ENCODE measurements at regions not wholly inside any gene's neighbourhood (a gene's known extent, or its start where the extent isn't known, plus 50 kb on each side); places are given as distances from the start of the nearest gene placed in this dataset.

GRCh38 chr6:150712505-150713252 lies 113.0 kb downstream of the PLEKHG1 start:
- no peak overlapping the region for H3K4me3 ChIP-seq (ENCODE audit: insufficient read length, low read depth)
- no peak for DNase-seq (ENCODE audit: low read depth, low spot score)
- no peaks in the 10 kb centered on the region for H3K36me3 ChIP-seq (ENCODE audit: insufficient read depth, insufficient read length, low read length)
- H3K27me3 ChIP-seq (ENCODE audit: insufficient read depth, insufficient read length), result no peaks in the 10 kb centered on the region
- H3K4me1 ChIP-seq (ENCODE audit: insufficient read depth, insufficient read length), result no peaks in the 10 kb centered on the region
- TF ChIP-seq YY1 (IDR thresholded peaks at IDR 0.05; ENCODE audit: insufficient read depth, insufficient read length) (no peak), ZNF274 (IDR thresholded peaks at IDR 0.05; ENCODE audit: low read depth, low read length) (no peak), SUZ12 (IDR thresholded peaks at IDR 0.05; ENCODE audit: extremely low read depth, insufficient read depth, insufficient read length) (no peak)
- H3K9me3 ChIP-seq (ENCODE audit: insufficient read depth, low read length), result no peaks in the 10 kb centered on the region
- H3K9ac ChIP-seq (ENCODE audit: insufficient read length, low read depth), result no peak overlapping the region

- Histone ChIP-seq H3K9me3 (ENCODE audit: insufficient read depth, low read length) (no peaks in the 10 kb centered on the region), H3K9ac (ENCODE audit: insufficient read length, low read depth) (no peak overlapping the region), H3K27me3 (ENCODE audit: insufficient read depth, insufficient read length) (no peaks in the 10 kb centered on the region), H3K36me3 (ENCODE audit: insufficient read depth, insufficient read length, low read length) (no peaks in the 10 kb centered on the region), H3K4me1 (ENCODE audit: insufficient read depth, insufficient read length) (no peaks in the 10 kb centered on the region), H3K4me3 (ENCODE audit: insufficient read length, low read depth) (no peak overlapping the region)
- DNase-seq (ENCODE audit: low read depth, low spot score), result no peak
- TF ChIP-seq SUZ12 (IDR thresholded peaks at IDR 0.05; ENCODE audit: extremely low read depth, insufficient read depth, insufficient read length), result no peak
- no peak for TF ChIP-seq ZNF274 (IDR thresholded peaks at IDR 0.05; ENCODE audit: low read depth, low read length)
- no peak for TF ChIP-seq YY1 (IDR thresholded peaks at IDR 0.05; ENCODE audit: insufficient read depth, insufficient read length)
Observed at GRCh38 chr6:150713487-150713886, 113.8 kb downstream of the PLEKHG1 start.

GRCh38 chr6:150713931-150714330 lies 114.2 kb downstream of the PLEKHG1 start:
- no peaks in the 10 kb centered on the region for H3K4me1 ChIP-seq (ENCODE audit: insufficient read depth, insufficient read length)
- TF ChIP-seq YY1 (IDR thresholded peaks at IDR 0.05; ENCODE audit: insufficient read depth, insufficient read length) (no peak), SUZ12 (IDR thresholded peaks at IDR 0.05; ENCODE audit: extremely low read depth, insufficient read depth, insufficient read length) (no peak), ZNF274 (IDR thresholded peaks at IDR 0.05; ENCODE audit: low read depth, low read length) (no peak)
- no peak overlapping the region for H3K9ac ChIP-seq (ENCODE audit: insufficient read length, low read depth)
- H3K4me3 ChIP-seq (ENCODE audit: insufficient read length, low read depth), result no peak overlapping the region
- H3K9me3 ChIP-seq (ENCODE audit: insufficient read depth, low read length), result no peaks in the 10 kb centered on the region
- no peak for DNase-seq (ENCODE audit: low read depth, low spot score)
- no peaks in the 10 kb centered on the region for H3K36me3 ChIP-seq (ENCODE audit: insufficient read depth, insufficient read length, low read length)
- H3K27me3 ChIP-seq (ENCODE audit: insufficient read depth, insufficient read length), result no peaks in the 10 kb centered on the region

GRCh38 chr6:150715133-150715532 lies 115.4 kb downstream of the PLEKHG1 start:
- no peak for DNase-seq (ENCODE audit: low read depth, low spot score)
- Histone ChIP-seq H3K27me3 (ENCODE audit: insufficient read depth, insufficient read length) (no peaks in the 10 kb centered on the region), H3K36me3 (ENCODE audit: insufficient read depth, insufficient read length, low read length) (no peaks in the 10 kb centered on the region), H3K4me1 (ENCODE audit: insufficient read depth, insufficient read length) (no peaks in the 10 kb centered on the region), H3K9me3 (ENCODE audit: insufficient read depth, low read length) (no peaks in the 10 kb centered on the region), H3K9ac (ENCODE audit: insufficient read length, low read depth) (no peak overlapping the region), H3K4me3 (ENCODE audit: insufficient read length, low read depth) (no peak overlapping the region)
- no peak for TF ChIP-seq SUZ12 (IDR thresholded peaks at IDR 0.05; ENCODE audit: extremely low read depth, insufficient read depth, insufficient read length)

GRCh38 chr6:150717419-150717818 lies 117.7 kb downstream of the PLEKHG1 start:
- no peak overlapping the region for H3K9ac ChIP-seq (ENCODE audit: insufficient read length, low read depth)
- H3K4me1 ChIP-seq (ENCODE audit: insufficient read depth, insufficient read length), result no peaks in the 10 kb centered on the region
- DNase-seq (ENCODE audit: low read depth, low spot score), result no peak
- H3K9me3 ChIP-seq (ENCODE audit: insufficient read depth, low read length), result no peaks in the 10 kb centered on the region
- H3K27me3 ChIP-seq (ENCODE audit: insufficient read depth, insufficient read length), result no peaks in the 10 kb centered on the region
- H3K36me3 ChIP-seq (ENCODE audit: insufficient read depth, insufficient read length, low read length), result no peaks in the 10 kb centered on the region
- H3K4me3 ChIP-seq (ENCODE audit: insufficient read length, low read depth), result no peak overlapping the region
- TF ChIP-seq SUZ12 (IDR thresholded peaks at IDR 0.05; ENCODE audit: extremely low read depth, insufficient read depth, insufficient read length) (no peak), ZNF274 (IDR thresholded peaks at IDR 0.05; ENCODE audit: low read depth, low read length) (no peak), YY1 (IDR thresholded peaks at IDR 0.05; ENCODE audit: insufficient read depth, insufficient read length) (no peak)

GRCh38 chr6:150719099-150719766 lies 119.5 kb downstream of the PLEKHG1 start:
- DNase-seq (ENCODE audit: low read depth, low spot score), result no peak
- no peak overlapping the region for H3K4me3 ChIP-seq (ENCODE audit: insufficient read length, low read depth)
- no peaks in the 10 kb centered on the region for H3K36me3 ChIP-seq (ENCODE audit: insufficient read depth, insufficient read length, low read length)
- H3K27me3 ChIP-seq (ENCODE audit: insufficient read depth, insufficient read length), result no peaks in the 10 kb centered on the region
- H3K4me1 ChIP-seq (ENCODE audit: insufficient read depth, insufficient read length), result no peaks in the 10 kb centered on the region
- no peak for TF ChIP-seq ZNF274 (IDR thresholded peaks at IDR 0.05; ENCODE audit: low read depth, low read length)
- TF ChIP-seq YY1 (IDR thresholded peaks at IDR 0.05; ENCODE audit: insufficient read depth, insufficient read length), result no peak
- H3K9me3 ChIP-seq (ENCODE audit: insufficient read depth, low read length), result no peaks in the 10 kb centered on the region
- no peak overlapping the region for H3K9ac ChIP-seq (ENCODE audit: insufficient read length, low read depth)

- no peak overlapping the region for H3K4me3 ChIP-seq (ENCODE audit: insufficient read length, low read depth)
- no peak overlapping the region for H3K9ac ChIP-seq (ENCODE audit: insufficient read length, low read depth)
- H3K4me1 ChIP-seq (ENCODE audit: insufficient read depth, insufficient read length), result no peaks in the 10 kb centered on the region
Observed at GRCh38 chr6:150719831-150720230, 120.1 kb downstream of the PLEKHG1 start.

More at GRCh38 chr6:150719831-150720230, 120.1 kb downstream of the PLEKHG1 start:
- no peaks in the 10 kb centered on the region for H3K36me3 ChIP-seq (ENCODE audit: insufficient read depth, insufficient read length, low read length)
- DNase-seq (ENCODE audit: low read depth, low spot score), result no peak
- TF ChIP-seq ZNF274 (IDR thresholded peaks at IDR 0.05; ENCODE audit: low read depth, low read length) (no peak), YY1 (IDR thresholded peaks at IDR 0.05; ENCODE audit: insufficient read depth, insufficient read length) (no peak), SUZ12 (IDR thresholded peaks at IDR 0.05; ENCODE audit: extremely low read depth, insufficient read depth, insufficient read length) (no peak)
- no peaks in the 10 kb centered on the region for H3K9me3 ChIP-seq (ENCODE audit: insufficient read depth, low read length)
- H3K27me3 ChIP-seq (ENCODE audit: insufficient read depth, insufficient read length), result no peaks in the 10 kb centered on the region
